ENCODE measurements at regions not wholly inside any gene's neighbourhood (a gene's known extent, or its start where the extent isn't known, plus 50 kb on each side); places are given as distances from the start of the nearest gene placed in this dataset.
"Not testable (repeated sequence)": the region's sequence is repeated elsewhere in the genome, so short reads cannot be mapped to it uniquely, and the experiment has no call there.

GRCh38 chr5:57895766-57896165, 413.2 kb upstream of the ACTBL2 start:
- CTCF ChIA-PET, result no interaction called here
- Mint-ChIP-seq H3K4me3 (no peak overlapping the region), H3K36me3 (no peaks in the 10 kb centered on the region), H3K27ac (no peak overlapping the region), H3K9me3 (ENCODE audit: low read depth) (no peaks in the 10 kb centered on the region), H3K27me3 (no peaks in the 10 kb centered on the region), H3K4me1 (no peaks in the 10 kb centered on the region)
- no peak for DNase-seq
- no peak for ATAC-seq

DNA sequence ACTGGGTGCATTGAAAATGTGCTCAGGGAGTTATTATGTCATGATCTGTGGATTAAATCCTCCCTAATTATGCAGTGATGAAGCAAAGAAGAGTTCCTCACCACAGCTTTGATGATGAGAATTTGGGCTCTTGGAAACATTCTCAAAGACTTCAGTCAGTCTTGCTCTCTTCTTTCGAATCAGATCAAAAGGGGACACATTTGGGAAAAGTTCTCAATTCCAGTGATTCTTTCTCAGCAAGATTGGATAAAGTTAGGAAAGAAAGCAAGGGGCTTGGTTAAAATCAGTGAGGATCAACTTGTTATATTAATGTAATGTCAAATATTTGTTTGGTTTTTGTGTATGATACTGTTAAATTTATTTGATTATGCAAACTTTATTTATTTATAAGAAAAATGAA, 411.3 kb upstream of the ACTBL2 start:
- no peak for ATAC-seq
- Mint-ChIP-seq H3K4me1 (no peaks in the 10 kb centered on the region), H3K27me3 (no peaks in the 10 kb centered on the region), H3K4me3 (no peak overlapping the region), H3K9me3 (ENCODE audit: low read depth) (no peaks in the 10 kb centered on the region), H3K27ac (no peak overlapping the region), H3K36me3 (no peaks in the 10 kb centered on the region)
- DNase-seq, result no peak
- CTCF ChIA-PET, result no interaction called here

- DNase-seq, result no peak
These were observed 408.8 kb upstream of the ACTBL2 start for GRCh38 chr5:57891443-57891842.

DNA sequence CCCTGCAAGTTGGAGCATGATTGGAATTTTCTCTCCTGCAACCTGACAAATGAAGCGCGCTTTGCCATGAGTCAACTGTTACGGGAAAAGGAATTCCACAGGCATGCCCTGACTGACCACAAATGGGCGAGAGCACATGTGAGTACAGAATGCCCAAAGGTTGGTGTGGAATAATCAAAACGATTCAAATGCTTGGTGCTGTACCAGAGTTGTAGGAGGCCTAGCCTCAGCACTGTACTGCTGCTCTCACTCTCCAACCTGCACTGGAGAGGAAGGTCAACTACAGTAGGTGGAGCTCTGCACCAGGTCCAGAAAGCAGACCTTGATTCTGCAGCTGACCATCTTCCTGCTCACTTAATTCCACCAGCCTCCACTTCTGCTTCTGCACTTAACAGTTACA, 406.9 kb upstream of the ACTBL2 start:
- H3K36me3 Mint-ChIP-seq, result no peaks in the 10 kb centered on the region
- ATAC-seq (no peak), DNase-seq (no peak)
- no peaks in the 10 kb centered on the region for H3K4me1 Mint-ChIP-seq
- CTCF ChIA-PET, result no interaction called here
- no peaks in the 10 kb centered on the region for H3K27me3 Mint-ChIP-seq
- H3K4me3 Mint-ChIP-seq, result no peak overlapping the region
- no peaks in the 10 kb centered on the region for H3K9me3 Mint-ChIP-seq (ENCODE audit: low read depth)
- H3K27ac Mint-ChIP-seq, result no peak overlapping the region

More at GRCh38 chr5:57891443-57891842, 408.8 kb upstream of the ACTBL2 start:
- H3K36me3 Mint-ChIP-seq, result no peaks in the 10 kb centered on the region
- no peak overlapping the region for H3K27ac Mint-ChIP-seq
- CTCF ChIA-PET, result no interaction called here
- no peaks in the 10 kb centered on the region for H3K4me1 Mint-ChIP-seq
- no peak overlapping the region for H3K4me3 Mint-ChIP-seq
- no peak for ATAC-seq
- H3K9me3 Mint-ChIP-seq (ENCODE audit: low read depth), result no peaks in the 10 kb centered on the region
- no peaks in the 10 kb centered on the region for H3K27me3 Mint-ChIP-seq

DNA sequence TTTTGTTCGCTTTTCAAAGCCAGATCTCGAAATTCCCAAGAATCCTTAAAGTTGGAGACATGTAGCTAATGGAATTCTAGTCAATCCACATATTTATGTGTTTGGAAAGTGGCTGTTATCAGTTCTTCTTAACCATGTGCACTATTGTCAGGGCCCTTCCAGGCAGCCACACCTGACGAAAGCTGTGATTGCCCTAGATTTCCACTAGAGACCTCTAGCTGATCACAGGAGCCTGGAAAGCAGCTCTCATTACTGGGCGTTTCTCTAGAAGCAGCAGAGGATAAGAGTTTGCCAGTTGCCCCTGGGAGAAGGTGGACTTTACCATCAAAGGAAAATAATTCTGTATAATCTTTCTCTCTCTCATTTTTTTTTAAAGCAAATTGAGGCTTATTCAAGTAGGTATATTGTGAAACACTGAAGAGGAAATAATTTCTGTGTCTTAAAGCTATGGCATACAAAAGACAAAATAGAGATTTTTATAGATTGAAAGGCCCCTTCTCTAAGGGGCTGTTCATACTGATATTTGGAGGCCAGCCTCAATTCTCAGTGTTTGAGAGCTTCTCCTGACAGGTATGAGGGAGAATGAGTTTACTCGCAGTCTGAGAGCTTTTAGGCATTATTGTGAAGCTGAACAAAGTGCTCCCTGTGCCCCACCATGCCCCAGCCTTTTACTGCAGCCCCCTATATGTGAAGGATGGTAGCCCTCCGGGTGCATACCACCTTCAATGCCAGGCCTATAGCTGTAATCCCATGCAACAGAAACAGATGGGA, 405.4 kb upstream of the ACTBL2 start:
- ATAC-seq (no peak), DNase-seq (no peak)
- H3K27me3 Mint-ChIP-seq, result no peaks in the 10 kb centered on the region
- CTCF ChIA-PET, result no interaction called here
- no peak overlapping the region for H3K27ac Mint-ChIP-seq
- H3K4me3 Mint-ChIP-seq, result no peak overlapping the region
- H3K4me1 Mint-ChIP-seq, result no peaks in the 10 kb centered on the region
- no peaks in the 10 kb centered on the region for H3K36me3 Mint-ChIP-seq
- H3K9me3 Mint-ChIP-seq (ENCODE audit: low read depth), result no peaks in the 10 kb centered on the region

GRCh38 chr5:57884346-57885102, 401.9 kb upstream of the ACTBL2 start:
- Mint-ChIP-seq H3K27ac (no peak overlapping the region), H3K4me1 (no peaks in the 10 kb centered on the region), H3K36me3 (no peaks in the 10 kb centered on the region), H3K4me3 (no peak overlapping the region), H3K9me3 (ENCODE audit: low read depth) (no peaks in the 10 kb centered on the region), H3K27me3 (no peaks in the 10 kb centered on the region)
- CTCF ChIA-PET, result no interaction called here
- ATAC-seq (no peak), DNase-seq (no peak)

DNA sequence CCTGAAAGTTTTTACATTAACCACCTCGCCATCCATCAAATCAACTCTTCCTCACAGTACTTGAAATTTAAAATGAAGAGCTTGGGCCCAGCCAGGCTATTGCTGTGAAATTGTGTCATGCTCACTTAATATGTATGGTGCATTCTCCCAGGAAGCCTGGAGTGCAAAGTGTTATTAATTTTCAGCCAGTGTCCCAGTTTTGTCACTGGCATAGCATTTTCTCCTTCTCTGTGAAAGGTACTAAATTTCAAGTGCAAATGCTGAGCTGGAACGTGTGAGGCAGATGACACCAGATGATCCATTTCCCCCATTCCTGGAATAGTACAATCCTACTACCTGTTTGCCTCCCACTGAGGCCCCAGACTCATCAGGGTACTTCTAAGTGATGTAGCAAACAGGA, 397.6 kb upstream of the ACTBL2 start:
- H3K27me3 Mint-ChIP-seq, result no peaks in the 10 kb centered on the region
- CTCF ChIA-PET, result no interaction called here
- no peaks in the 10 kb centered on the region for H3K4me1 Mint-ChIP-seq
- H3K36me3 Mint-ChIP-seq, result no peaks in the 10 kb centered on the region
- no peak for DNase-seq
- H3K27ac Mint-ChIP-seq, result no peak overlapping the region
- no peak for ATAC-seq
- no peaks in the 10 kb centered on the region for H3K9me3 Mint-ChIP-seq (ENCODE audit: low read depth)
- no peak overlapping the region for H3K4me3 Mint-ChIP-seq

- DNase-seq, result no peak
- no peak overlapping the region for H3K4me3 Mint-ChIP-seq
- no peaks in the 10 kb centered on the region for H3K27me3 Mint-ChIP-seq
- H3K4me1 Mint-ChIP-seq, result no peaks in the 10 kb centered on the region
- CTCF ChIA-PET, result no interaction called here
- no peaks in the 10 kb centered on the region for H3K9me3 Mint-ChIP-seq (ENCODE audit: low read depth)
- H3K36me3 Mint-ChIP-seq, result no peaks in the 10 kb centered on the region
- no peak for ATAC-seq
- no peak overlapping the region for H3K27ac Mint-ChIP-seq
These were observed 395.7 kb upstream of the ACTBL2 start for GRCh38 chr5:57878301-57878722.

- Mint-ChIP-seq H3K27ac (no peak overlapping the region), H3K4me1 (no peaks in the 10 kb centered on the region), H3K36me3 (no peaks in the 10 kb centered on the region), H3K9me3 (ENCODE audit: low read depth) (peaks cover 6% of the 10 kb centered on the region), H3K4me3 (no peak overlapping the region), H3K27me3 (no peaks in the 10 kb centered on the region)
- CTCF ChIA-PET, result no interaction called here
- ATAC-seq (no peak), DNase-seq (no peak)
These were observed 388.9 kb upstream of the ACTBL2 start for GRCh38 chr5:57871496-57871895.

DNA sequence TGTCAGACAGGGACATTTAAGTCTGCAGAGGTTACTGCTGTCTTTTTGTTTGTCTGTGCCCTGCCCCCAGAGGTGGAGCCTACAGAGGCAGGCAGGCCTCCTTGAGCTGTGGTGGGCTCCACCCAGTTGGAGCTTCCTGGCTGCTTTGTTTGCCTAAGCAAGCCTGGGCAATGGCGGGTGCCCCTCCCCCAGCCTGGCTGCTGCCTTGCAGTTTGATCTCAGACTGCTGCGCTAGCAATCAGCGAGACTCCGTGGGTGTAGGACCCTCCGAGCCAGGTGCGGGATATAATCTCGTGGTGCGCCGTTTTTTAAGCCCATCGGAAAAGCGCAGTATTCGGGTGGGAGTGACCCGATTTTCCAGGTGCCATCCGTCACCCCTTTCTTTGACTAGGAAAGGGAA, 387.7 kb upstream of the ACTBL2 start:
- H3K9me3 Mint-ChIP-seq (ENCODE audit: low read depth); ATAC-seq: not testable (repeated sequence)

GRCh38 chr5:57863661-57864060, 381.1 kb upstream of the ACTBL2 start:
- no peaks in the 10 kb centered on the region for H3K36me3 Mint-ChIP-seq
- H3K4me3 Mint-ChIP-seq, result no peak overlapping the region
- no peak overlapping the region for H3K27ac Mint-ChIP-seq
- H3K4me1 Mint-ChIP-seq, result no peaks in the 10 kb centered on the region
- no peaks in the 10 kb centered on the region for H3K9me3 Mint-ChIP-seq (ENCODE audit: low read depth)
- CTCF ChIA-PET, result no interaction called here
- no peaks in the 10 kb centered on the region for H3K27me3 Mint-ChIP-seq
- no peak for DNase-seq
- no peak for ATAC-seq

More for the DNA sequence above, 387.7 kb upstream of the ACTBL2 start:
- H3K27me3 Mint-ChIP-seq, H3K36me3 Mint-ChIP-seq, H3K4me3 Mint-ChIP-seq, CTCF ChIA-PET, DNase-seq, H3K4me1 Mint-ChIP-seq, H3K27ac Mint-ChIP-seq: not testable (repeated sequence)

DNA sequence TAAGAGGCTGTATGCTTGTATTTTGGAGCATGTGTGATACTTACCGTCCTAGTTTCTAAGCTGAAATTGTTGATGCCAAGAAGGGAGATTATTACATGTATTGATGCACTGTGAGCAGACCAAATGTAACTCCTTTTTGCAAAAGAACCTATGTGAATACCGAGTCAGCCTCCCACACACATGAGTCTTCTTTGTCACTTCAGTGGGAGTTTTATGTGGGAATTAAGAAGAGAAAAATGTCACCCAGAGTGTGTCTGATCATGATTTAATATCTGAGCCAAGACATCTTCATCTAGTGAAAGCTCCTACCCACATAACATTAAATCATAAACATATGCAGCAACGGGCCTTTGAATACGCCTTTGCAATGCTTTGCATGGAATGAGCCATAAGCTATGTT, 380.3 kb upstream of the ACTBL2 start:
- CTCF ChIA-PET, result no interaction called here

DNA sequence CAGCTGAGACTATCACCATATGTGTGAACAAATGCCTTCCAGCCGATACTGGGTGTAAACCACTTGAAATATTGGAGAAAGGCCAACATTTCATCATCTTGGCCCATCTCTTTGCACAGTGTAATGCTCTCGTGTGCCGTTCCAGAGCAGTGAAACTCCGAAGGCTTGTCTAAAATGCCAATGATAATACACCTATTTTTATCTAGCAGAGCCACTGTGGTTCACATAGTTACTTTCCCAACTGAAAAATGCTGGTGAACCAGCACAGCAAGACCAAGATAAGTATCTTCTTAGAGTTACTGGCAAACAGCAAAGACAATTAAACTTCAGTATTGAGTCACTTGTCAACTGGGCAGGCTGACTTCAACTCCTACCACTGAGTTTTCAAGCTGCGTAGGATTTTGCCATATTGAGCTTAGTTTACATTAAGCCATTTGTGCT, 379.9 kb upstream of the ACTBL2 start:
- CTCF ChIA-PET, result no interaction called here
- no peak for ATAC-seq
- DNase-seq, result no peak
- H3K27me3 Mint-ChIP-seq, result no peaks in the 10 kb centered on the region
- no peaks in the 10 kb centered on the region for H3K9me3 Mint-ChIP-seq (ENCODE audit: low read depth)
- H3K27ac Mint-ChIP-seq, result no peak overlapping the region
- no peaks in the 10 kb centered on the region for H3K4me1 Mint-ChIP-seq
- no peak overlapping the region for H3K4me3 Mint-ChIP-seq
- H3K36me3 Mint-ChIP-seq, result no peaks in the 10 kb centered on the region

More for the DNA sequence above, 380.3 kb upstream of the ACTBL2 start:
- H3K27ac Mint-ChIP-seq, result no peak overlapping the region
- no peaks in the 10 kb centered on the region for H3K27me3 Mint-ChIP-seq
- no peak overlapping the region for H3K4me3 Mint-ChIP-seq
- H3K9me3 Mint-ChIP-seq (ENCODE audit: low read depth), result no peaks in the 10 kb centered on the region
- DNase-seq, result no peak
- no peaks in the 10 kb centered on the region for H3K4me1 Mint-ChIP-seq
- H3K36me3 Mint-ChIP-seq, result no peaks in the 10 kb centered on the region
- no peak for ATAC-seq

- H3K4me1 Mint-ChIP-seq, result no peaks in the 10 kb centered on the region
- CTCF ChIA-PET, result no interaction called here
These were observed 377.0 kb upstream of the ACTBL2 start for GRCh38 chr5:57859626-57860025.

More at GRCh38 chr5:57859626-57860025, 377.0 kb upstream of the ACTBL2 start:
- DNase-seq (no peak), ATAC-seq (no peak)
- Mint-ChIP-seq H3K36me3 (no peaks in the 10 kb centered on the region), H3K9me3 (ENCODE audit: low read depth) (no peaks in the 10 kb centered on the region), H3K27me3 (no peaks in the 10 kb centered on the region), H3K27ac (no peak overlapping the region), H3K4me3 (no peak overlapping the region)
